CD14-positive monocyte (primary cell): ENCODE measurements at regions not wholly inside any gene's neighbourhood (a gene's known extent, or its start where the extent isn't known, plus 50 kb on each side); places are given as distances from the start of the nearest gene placed in this dataset.

Experiments
- DNase-seq, 3 donors: peaks; one replicate each; pipeline ENCODE4 v3.0.0-alpha.2; 2011 to 2022
- H2AFZ ChIP-seq: 2 replicates; pipeline ENCODE4 v1.6.0; 2012; ENCODE audit warnings: mild to moderate bottlenecking, low read depth, low read length, inconsistent platforms; ENCODE audit not compliant: insufficient read depth, poor library complexity, severe bottlenecking
- H3K27ac ChIP-seq, 2 donors: 1 replicate in 1 of 2; 2 replicates in 1 of 2; pipeline ENCODE4 v1.5.1; 2012 to 2013; ENCODE audit warnings: low read length in 2 of 2, control low read depth in 1 of 2, inconsistent platforms in 1 of 2, low read depth in 1 of 2, mild to moderate bottlenecking in 1 of 2
- H3K27me3 ChIP-seq, 2 donors: one replicate each; pipeline versions ENCODE4 v1.6.0 to v1.6.1; 2011 to 2013; ENCODE audit warnings: low read length in 2 of 2; ENCODE audit not compliant: control insufficient read depth in 2 of 2, insufficient read depth in 2 of 2
- H3K36me3 ChIP-seq, 2 donors: replicated peaks in 1 of 2; 1 replicate in 1 of 2; 2 replicates in 1 of 2; pipeline versions ENCODE4 v1.5.1 to v1.6.1; 2012 to 2013; ENCODE audit warnings: low read length in 2 of 2, control low read depth in 1 of 2, inconsistent platforms in 1 of 2, mild to moderate bottlenecking in 1 of 2; ENCODE audit not compliant: insufficient read depth in 2 of 2, control insufficient read depth in 1 of 2
- H3K4me1 ChIP-seq, 2 donors: 1 replicate in 1 of 2; 2 replicates in 1 of 2; pipeline versions ENCODE4 v1.5.1 to v1.6.1; 2012 to 2013; ENCODE audit warnings: low read length in 2 of 2, control low read depth in 1 of 2, inconsistent platforms in 1 of 2, mild to moderate bottlenecking in 1 of 2, moderate library complexity in 1 of 2; ENCODE audit not compliant: insufficient read depth in 2 of 2, control insufficient read depth in 1 of 2
- H3K4me2 ChIP-seq: replicated peaks from 2 replicates; pipeline ENCODE3; 2012; ENCODE audit warnings: low read length, moderate library complexity, mild to moderate bottlenecking; ENCODE audit not compliant: poor library complexity, severe bottlenecking; ENCODE audit errors: extremely low read depth
- H3K4me3 ChIP-seq, 3 experiments: fragments of 200-600 bp in 1 of 3; sonication (generic) in 1 of 3; replicated peaks in 1 of 3; 1 replicate in 2 of 3; 2 replicates in 1 of 3; pipeline ENCODE4 v1.5.1; 2011 to 2013; ENCODE audit warnings: low read length in 3 of 3, mild to moderate bottlenecking in 3 of 3, control low read depth in 2 of 3, low read depth in 2 of 3, inconsistent platforms in 1 of 3, moderate library complexity in 1 of 3
- H3K79me2 ChIP-seq: 2 replicates; pipeline ENCODE4 v1.6.0; 2012; ENCODE audit warnings: mild to moderate bottlenecking, control low read depth, inconsistent platforms, low read length, moderate library complexity; ENCODE audit not compliant: insufficient read depth
- H3K9ac ChIP-seq: 2 replicates; pipeline ENCODE4 v1.6.0; 2017; ENCODE audit warnings: low read length, mild to moderate bottlenecking; ENCODE audit not compliant: insufficient read depth, poor library complexity, severe bottlenecking
- H3K9me3 ChIP-seq, 2 donors: replicated peaks in 1 of 2; 1 replicate in 1 of 2; 2 replicates in 1 of 2; pipeline versions ENCODE4 v1.5.1 to v1.6.1; 2012 to 2013; ENCODE audit warnings: low read length in 2 of 2, control low read depth in 1 of 2; ENCODE audit not compliant: control insufficient read depth in 1 of 2, insufficient read depth in 1 of 2
- H4K20me1 ChIP-seq: 2 replicates; pipeline ENCODE4 v1.6.0; 2012; ENCODE audit warnings: mild to moderate bottlenecking, low read length, control low read depth, moderate library complexity; ENCODE audit not compliant: insufficient read depth
- H3K27ac Mint-ChIP-seq, 7 donors: one replicate each; pipeline ENCODE4 v1.8.0; 2020; ENCODE audit warnings: mild to moderate bottlenecking in 7 of 7, mixed read lengths in 7 of 7, moderate library complexity in 6 of 7, inconsistent platforms in 2 of 7
- H3K27me3 Mint-ChIP-seq, 3 donors: one replicate each; pipeline ENCODE4 v1.8.0; 2021 to 2022; ENCODE audit warnings: low read depth in 3 of 3, mild to moderate bottlenecking in 3 of 3, mixed read lengths in 3 of 3, moderate library complexity in 3 of 3, inconsistent platforms in 1 of 3
- H3K36me3 Mint-ChIP-seq, 2 donors: one replicate each; pipeline ENCODE4 v1.8.0; 2020; ENCODE audit warnings: mixed read lengths in 2 of 2, inconsistent platforms in 1 of 2, mild to moderate bottlenecking in 1 of 2
- H3K4me1 Mint-ChIP-seq: one replicate; pipeline ENCODE4 v1.8.0; 2020; ENCODE audit warnings: mild to moderate bottlenecking, mixed read lengths
- H3K4me3 Mint-ChIP-seq, 2 donors: one replicate each; pipeline ENCODE4 v1.8.0; 2020; ENCODE audit warnings: mild to moderate bottlenecking in 2 of 2, mixed read lengths in 2 of 2, moderate library complexity in 1 of 2
- H3K9me3 Mint-ChIP-seq, 7 donors: one replicate each; pipeline ENCODE4 v1.8.0; 2020 to 2022; ENCODE audit warnings: mixed read lengths in 7 of 7, mild to moderate bottlenecking in 6 of 7, moderate library complexity in 6 of 7, inconsistent platforms in 2 of 7
- CTCF ChIP-seq: fragments of 200-600 bp; IDR thresholded peaks from one replicate; pipeline ENCODE4 v1.8.0; 2022; ENCODE audit warnings: antibody characterized with exemption, mild to moderate bottlenecking
- WGBS: methylation state at CpG from one replicate; pipeline ENCODE4 v1.1.5; 2013; ENCODE audit warnings: missing lambda C conversion rate; ENCODE audit not compliant: insufficient coverage; 5-methylcytosine and 5-hydroxymethylcytosine counted together
- intact Hi-C, 2 donors: fragments of 100-400 bp; cut with micrococcal nuclease; formaldehyde crosslinking; loops; one replicate each; pipeline versions ENCODE4 v1.15.0 to v1.15.1; 2023

GRCh38 chr6:14276667-14277404, 159.3 kb downstream of the CD83 start:
- Histone ChIP-seq H3K9me3 (peaks cover 0 to 10% of the 10 kb centered on the region in 2 donors), H3K4me3 (peak overlapping the region in 1 of 3 experiments; percentile 44), H3K79me2 (no peaks in the 10 kb centered on the region), H3K4me2 (peak overlapping the region; percentile 42), H3K27me3 (no peaks in the 10 kb centered on the region), H3K9ac (no peak overlapping the region), H4K20me1 (no peaks in the 10 kb centered on the region), H2AFZ (no peak overlapping the region), H3K27ac (peak overlapping the region; percentile 55 to 78), H3K4me1 (peaks cover 42 to 47% of the 10 kb centered on the region in 2 donors), H3K36me3 (no peaks in the 10 kb centered on the region)
- TF ChIP-seq CTCF: no peak
- H3K9me3 Mint-ChIP-seq: peaks cover 7 to 12% (median 8%) of the 10 kb centered on the region in 7 donors
- DNase-seq: peak; percentile 42 to 61 (median 42)
- peak overlapping the region; percentile 56 to 84 for H3K4me3 Mint-ChIP-seq
- H3K4me1 Mint-ChIP-seq: peaks cover 52% of the 10 kb centered on the region
- no peaks in the 10 kb centered on the region for H3K36me3 Mint-ChIP-seq
- intact Hi-C loops: loop anchor here in 1 of 2 donors (10.0 kb wide), 1 partner anchor 438 kb away; no protein-coding TSS in a partner anchor
- H3K27ac Mint-ChIP-seq: peak overlapping the region; percentile 50 to 96 (median 83)
- 0% methylated on average over 1 of the region's 4 CpGs for WGBS
- H3K27me3 Mint-ChIP-seq: peaks cover 0 to 2% (median 2%) of the 10 kb centered on the region in 3 donors

- H3K36me3 Mint-ChIP-seq: no peaks in the 10 kb centered on the region
- Histone ChIP-seq H4K20me1 (no peaks in the 10 kb centered on the region), H3K27me3 (no peaks in the 10 kb centered on the region), H3K27ac (peak overlapping the region in 1 of 2 donors; percentile 78), H3K36me3 (no peaks in the 10 kb centered on the region), H2AFZ (no peak overlapping the region), H3K9me3 (peaks cover 0 to 10% of the 10 kb centered on the region in 2 donors), H3K4me1 (peaks cover 36 to 40% of the 10 kb centered on the region in 2 donors), H3K79me2 (no peaks in the 10 kb centered on the region), H3K4me3 (peak overlapping the region in 1 of 3 experiments; percentile 1), H3K4me2 (no peak overlapping the region), H3K9ac (no peak overlapping the region)
- TF ChIP-seq CTCF: no peak
- H3K4me1 Mint-ChIP-seq: peaks cover 46% of the 10 kb centered on the region
- H3K27ac Mint-ChIP-seq: peak overlapping the region in 6 of 7 donors; percentile 7 to 96 (median 58)
- 94% methylated on average over 2 of the region's 2 CpGs for WGBS
- peak overlapping the region; percentile 8 to 61 for H3K4me3 Mint-ChIP-seq
- H3K9me3 Mint-ChIP-seq: peaks cover 6 to 9% (median 7%) of the 10 kb centered on the region in 7 donors
- peaks cover 0 to 2% (median 2%) of the 10 kb centered on the region in 3 donors for H3K27me3 Mint-ChIP-seq
- DNase-seq: no peak
- intact Hi-C loops: loop anchor here in 1 of 2 donors (10.0 kb wide), 1 partner anchor 437 kb away; no protein-coding TSS in a partner anchor
Measured at GRCh38 chr6:14277405-14277930, 159.9 kb downstream of the CD83 start.
